Hematopoietic multipotent progenitor cell (in vitro differentiated cells): ENCODE measurements at regions not wholly inside any gene's neighbourhood (a gene's known extent, or its start where the extent isn't known, plus 50 kb on each side); places are given as distances from the start of the nearest gene placed in this dataset.
A peak's percentile ranks its signal among the peaks of the same experiment; 100 is the strongest.
"Not testable (repeated sequence)": the region's sequence is repeated elsewhere in the genome, so short reads cannot be mapped to it uniquely, and the experiment has no call there.

Experiments used
- DNase-seq, 3 donors: peaks; one replicate each; pipeline ENCODE4 v3.0.0-alpha.2; 2011 to 2015; ENCODE audit warnings: low read depth in 2 of 3, low spot score in 2 of 3

DNA sequence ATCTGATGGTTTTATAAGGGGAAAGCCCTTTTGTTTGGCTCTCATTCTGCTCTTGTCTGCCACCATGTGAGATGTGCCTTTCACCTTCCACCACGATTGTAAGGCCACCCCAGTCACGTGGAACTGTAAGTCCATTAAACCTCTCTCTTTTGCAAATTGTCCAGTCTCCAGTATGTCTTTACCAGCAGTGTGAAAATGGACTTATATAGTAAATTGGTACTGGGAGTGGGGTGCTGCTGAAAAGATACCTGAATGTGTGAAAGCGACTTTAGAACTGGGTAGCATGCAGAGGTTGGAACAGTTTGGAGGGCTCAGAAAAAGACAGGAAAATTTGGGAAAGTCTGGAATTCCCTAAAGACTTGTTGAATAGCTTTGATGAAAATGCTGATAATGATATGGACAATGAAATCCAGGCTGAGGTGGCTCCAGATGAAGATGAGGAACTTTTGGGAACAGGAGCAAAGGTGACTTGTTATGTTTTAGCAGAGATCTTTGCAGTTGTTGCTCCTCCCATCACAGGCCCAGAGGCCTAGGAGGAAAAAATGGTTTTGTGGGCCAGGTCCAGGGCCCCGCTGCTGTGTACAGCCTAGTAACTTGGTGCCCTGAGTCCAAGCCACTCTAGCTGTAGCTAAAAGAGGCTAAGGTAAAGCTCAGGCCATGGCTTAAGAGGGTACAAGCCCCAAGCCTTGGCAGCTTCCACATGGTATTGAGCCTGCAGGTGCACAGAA, 275.7 kb upstream of the NPSR1 start:
- no peak for DNase-seq

DNA sequence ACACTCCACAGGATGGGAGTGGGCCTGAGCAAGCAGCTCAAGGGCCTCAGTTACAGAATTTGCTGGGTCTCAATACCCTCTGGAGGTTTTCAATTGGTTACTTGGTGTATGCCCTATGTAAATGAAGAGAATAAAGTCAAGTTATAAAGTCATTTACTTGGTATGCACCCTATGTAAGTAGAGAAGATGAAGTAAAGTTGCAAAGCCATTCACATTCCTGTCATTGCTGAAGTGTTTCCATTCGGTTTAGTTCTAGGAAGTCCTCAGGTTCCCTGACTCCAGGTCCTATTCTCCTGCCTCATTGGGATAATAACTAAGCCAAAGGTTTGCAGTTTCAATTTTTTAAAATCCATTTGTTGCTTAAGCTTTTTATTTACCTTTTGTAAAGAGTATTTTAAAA, 272.6 kb upstream of the NPSR1 start:
- DNase-seq: no peak

DNA sequence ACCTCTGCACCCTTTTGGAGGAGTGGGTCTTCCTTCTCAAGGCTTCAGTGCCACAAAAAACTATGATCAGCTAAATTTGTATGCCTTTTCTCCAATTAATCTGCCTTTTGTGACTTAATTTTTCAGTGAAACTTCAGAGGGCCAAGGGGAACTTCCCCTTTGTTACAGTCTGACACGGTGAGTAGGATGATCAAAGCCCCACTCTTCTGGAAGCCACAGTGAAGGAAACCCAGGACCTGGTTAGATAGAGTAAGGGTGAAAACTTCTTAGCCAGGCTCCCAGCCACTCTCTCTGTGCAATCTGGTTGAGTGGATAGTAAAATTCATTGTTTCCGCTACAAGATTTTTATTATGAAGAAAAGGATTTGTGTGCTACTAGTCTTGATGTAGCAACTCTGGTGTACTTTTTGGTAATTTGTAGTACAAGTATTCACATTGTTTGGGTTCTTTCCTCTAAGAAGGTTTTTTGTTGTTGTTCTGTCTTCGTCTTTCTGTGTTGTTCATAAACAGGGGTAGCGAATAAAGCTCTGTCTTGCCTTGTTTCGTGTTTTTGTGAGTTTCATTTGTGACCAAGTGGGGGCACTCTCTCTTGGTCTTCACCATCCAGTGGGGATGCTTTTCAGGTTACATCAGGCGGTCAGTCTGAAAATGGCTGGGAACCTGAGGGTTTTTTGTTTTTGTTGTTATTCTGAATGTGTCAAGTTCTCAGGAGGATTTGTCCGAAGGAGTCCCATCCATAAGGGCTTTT, 268.5 kb upstream of the NPSR1 start:
- DNase-seq: no peak

DNA sequence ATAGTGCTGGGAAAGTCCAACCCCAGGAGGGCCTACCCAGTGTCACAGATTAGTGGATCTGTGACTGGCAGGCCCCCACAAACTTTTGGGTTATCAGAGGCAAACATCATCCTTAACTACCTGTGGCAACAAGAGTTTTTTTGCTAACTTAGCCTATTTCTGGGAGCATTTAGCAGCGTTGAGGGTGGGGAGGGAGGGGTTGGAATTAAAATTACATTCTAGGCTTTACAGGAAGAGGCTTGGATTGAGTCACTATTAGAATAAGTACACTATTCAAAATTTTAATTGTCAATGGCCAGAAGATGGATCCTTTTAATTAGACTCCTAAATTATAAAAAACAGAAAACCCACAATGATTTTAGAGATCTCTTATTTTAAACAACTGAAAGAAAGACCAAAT, 267.9 kb upstream of the NPSR1 start:
- no peak for DNase-seq

DNA sequence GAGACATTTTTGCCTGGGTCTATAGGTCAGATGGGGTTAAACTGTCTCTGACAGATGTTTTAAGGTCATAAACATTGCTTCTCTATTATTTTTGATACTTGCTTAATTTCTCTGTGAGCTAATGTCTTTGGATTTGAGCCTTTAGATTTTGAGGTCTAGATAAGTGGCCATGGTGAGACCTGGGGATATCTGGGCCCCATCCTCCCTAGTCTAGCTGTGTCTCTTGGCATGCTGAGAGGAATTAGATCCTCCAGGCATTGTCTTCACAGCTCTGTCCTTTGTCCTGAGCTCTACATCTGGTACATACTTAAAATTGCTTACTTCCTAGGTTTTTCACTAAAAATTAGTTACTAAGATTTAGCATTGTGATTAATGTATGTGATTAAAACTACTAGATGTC, 265.0 kb upstream of the NPSR1 start:
- DNase-seq: no peak

DNA sequence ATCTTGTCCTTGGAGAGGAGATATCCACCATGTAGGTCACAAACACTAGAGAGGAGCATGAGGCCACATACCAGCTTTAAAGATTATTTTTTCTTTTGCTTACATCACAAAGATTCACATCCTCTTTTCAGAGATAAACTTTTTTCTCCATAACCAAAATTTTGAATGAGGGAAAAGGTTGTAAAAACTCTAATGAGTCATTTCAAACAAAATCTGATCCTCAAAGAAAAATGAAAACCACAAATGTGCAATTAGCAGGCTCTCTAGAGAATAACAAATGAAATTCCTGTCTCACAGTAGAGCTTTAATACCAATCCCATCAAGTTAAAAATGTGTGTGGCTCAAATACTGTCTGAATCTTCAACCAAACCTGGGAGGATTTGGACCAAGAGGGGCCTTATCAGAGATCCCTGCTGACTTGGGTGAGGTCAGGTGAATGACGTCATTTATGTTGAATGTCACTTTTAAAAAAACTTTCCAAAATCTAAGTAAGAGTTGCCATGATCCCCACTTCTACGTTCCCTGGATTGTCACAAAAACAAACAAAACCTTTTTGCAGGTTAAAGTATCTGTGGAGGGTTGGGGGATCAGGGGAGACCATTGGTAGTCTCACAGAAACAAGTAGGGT, 261.5 kb upstream of the NPSR1 start:
- DNase-seq: no peak

DNA sequence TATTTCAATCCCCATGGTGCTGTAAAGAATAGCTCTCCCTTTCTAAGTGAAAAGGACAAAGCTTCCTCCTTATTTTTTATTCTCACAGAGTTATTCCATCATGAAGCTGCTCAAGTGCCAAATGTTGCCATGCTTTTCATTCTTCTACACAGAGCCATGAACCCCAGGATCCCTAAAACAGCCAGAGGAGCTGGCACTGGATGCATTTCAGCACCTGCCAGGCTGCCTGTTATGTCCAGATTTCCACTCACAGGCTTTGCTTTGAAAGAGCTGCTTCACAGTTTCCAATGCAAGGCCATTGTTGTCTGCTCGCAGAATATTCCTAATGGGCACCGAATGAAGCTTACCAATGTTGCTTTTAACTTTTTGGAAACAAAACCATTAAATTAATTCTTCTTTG, 256.2 kb upstream of the NPSR1 start:
- DNase-seq: no peak

DNA sequence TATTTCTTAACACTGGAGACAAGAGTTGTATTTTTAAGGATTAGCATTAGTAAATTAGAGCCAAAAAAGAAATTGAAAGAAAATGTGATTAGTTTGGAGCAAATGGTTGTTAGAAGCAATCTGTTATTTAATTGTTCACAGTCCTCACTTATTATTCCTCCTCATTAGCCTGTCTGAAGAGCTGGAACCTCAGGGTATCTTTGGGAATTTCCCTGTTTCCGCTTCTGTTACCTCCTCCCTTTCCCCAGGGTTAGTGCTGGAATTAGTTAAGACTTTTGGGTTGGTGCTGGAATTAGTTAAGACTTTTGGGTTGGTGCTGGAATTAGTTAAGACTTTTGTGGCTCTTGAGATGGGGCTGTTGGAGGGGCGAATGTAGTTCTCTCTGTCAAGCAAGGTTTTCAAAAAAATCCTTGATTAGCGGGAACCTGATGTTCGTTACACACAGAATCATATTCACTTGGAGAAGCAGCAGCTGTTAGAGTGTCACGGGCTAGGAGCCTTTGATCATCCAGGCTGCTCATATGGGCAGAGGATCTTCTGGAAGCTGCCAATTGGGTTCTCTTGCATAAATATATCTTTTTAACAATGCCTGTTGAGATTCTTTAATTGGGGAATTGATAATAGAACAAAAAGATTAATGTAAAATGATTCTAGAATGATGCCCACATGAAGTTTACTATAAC, 251.0 kb upstream of the NPSR1 start:
- DNase-seq: no peak

DNA sequence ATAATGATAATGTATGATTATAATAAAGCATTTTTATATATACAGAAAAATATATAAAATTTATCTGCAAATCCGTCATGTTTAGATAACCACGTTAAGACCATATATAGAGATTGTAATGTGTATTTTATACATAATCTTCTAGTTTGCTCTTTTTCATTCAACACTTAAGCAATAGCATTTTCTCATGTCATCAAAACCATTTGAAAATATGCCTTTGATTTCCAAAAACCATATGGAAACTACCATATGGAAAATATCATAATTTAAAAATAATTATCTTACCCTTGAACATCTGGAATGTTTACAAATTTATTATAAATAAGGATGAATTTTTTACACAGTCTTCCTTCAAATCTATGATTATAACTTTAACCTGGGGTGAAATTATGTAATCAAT, 250.4 kb upstream of the NPSR1 start:
- DNase-seq: no peak

DNA sequence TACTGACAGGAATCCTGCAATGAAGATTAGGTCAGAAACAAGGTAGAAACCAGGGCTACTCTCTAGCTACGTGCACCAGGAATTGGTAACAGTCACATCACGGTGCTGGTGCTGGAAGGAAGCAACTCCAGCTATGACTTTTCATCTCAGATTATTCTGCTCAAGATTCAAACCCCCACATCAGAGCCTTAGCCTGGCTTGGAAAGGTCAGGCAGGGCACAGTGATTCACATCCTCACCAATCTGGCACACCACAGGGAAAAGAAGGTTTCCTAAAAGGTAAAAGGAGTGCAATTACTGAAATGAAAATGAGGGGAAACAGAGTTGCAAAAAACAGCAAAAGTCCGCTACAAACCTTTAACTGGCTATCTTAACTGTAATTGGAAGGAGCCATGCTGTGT, 240.2 kb upstream of the NPSR1 start:
- no peak for DNase-seq

DNA sequence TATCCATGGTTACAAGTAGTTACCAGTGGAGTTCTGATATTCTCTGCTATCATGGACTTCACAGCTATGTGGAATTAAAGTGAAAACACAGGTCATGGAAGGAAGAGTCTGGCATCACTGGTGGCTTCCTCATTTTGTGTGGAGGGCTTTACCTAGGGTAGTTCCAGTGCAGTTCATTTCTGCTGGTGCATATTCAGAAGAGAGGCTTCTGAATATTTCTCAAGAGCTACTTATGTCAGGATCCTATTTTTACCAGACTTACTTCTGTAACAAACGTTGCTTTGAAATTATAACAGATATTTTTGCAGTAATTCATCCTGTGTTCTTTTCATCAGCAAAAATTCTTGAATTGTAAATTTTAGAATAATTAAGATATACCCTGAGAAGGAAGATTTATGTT, 236.5 kb upstream of the NPSR1 start:
- no peak for DNase-seq

DNA sequence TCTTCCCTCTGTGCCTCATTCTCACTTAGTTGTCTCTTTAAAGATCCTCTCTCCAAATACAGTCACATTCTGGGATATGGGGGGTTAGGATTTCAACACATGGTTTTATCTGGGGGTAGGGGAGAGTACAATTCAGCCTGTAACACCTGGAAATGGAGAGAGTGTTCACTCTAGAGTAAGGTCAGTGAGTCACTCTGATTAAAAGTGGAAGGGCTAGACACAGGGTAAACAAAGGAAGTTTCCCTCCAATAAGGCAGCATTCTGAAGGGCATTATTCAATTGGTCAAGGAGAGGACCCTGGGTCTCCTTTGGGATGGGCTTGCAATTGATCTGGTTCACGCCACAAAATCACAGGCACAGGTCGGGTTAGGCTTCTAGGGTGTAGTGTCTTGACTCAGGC, 232.8 kb upstream of the NPSR1 start:
- DNase-seq: no peak

DNA sequence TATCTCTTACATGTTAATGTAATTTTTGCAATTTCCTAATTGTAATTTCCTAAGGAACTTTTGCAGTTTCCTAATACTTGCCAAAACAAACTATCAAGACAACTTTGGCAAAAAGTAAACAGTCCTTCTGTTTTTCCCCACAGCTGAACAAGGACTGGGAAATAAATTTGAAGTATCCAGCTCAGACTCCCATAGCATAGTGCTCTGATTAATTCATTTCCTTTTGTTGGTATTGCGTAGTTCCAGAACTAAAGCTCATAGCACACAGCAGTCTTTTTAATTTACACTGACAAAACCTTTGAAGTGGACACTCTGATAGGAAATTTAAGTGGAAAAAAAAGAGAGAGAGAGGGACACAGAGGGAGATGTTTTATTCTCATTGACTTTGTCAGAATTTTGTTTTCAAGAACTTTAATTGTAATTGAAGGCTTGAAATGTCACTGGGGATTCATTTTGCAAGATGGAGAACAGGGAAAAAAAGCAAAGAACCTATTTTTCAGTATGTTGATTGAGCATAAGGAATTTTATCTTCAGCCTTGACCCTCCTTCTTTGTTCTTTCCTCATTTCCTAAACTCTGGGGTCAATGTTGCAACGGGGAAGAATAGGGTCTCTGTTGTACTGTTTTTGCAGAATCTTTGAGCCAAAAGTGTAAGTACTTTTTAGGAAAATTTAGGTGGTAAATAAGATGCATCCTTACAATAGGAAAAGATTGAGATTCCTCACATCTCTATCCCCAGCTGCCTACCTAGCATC, 232.2 kb upstream of the NPSR1 start:
- no peak for DNase-seq

DNA sequence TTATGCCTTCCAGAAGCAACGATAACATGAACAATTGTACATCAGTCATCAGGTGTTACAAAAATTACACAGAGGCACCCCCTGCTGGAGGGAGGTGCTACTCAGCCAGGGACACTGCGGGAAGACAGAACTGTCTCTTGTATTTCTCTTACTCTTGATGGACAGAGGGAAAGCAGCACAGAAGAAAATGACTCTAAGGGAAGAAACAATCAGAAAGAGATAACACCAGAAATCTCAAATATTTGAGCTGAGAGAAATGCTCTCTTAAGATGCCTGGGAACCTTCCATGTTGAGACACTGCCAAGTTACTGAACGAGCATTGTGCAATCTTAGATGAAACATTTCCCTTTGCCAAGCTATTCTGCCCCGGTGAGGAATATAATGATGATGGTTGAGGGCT, 227.6 kb upstream of the NPSR1 start:
- DNase-seq: no peak

DNA sequence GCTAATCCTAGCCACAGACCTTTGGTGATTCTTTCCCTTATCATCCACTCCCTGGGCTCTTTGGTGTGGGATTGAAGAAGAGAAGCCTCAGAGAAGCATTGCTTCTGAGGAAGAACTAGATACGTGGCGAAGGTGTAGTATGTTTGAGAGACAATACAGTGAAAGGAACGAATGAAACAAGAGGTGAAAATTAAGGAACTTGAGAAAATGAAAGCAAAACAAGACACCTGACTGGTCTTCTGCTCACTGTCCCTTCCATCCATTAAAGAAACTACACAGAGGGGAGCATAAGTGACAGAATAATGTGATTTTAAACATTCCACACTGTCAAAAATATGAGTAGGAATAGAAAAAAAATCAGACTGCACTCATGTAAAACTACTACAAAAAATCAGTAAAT, 219.6 kb upstream of the NPSR1 start:
- DNase-seq: peak in 1 of 3 donors; percentile 4

DNA sequence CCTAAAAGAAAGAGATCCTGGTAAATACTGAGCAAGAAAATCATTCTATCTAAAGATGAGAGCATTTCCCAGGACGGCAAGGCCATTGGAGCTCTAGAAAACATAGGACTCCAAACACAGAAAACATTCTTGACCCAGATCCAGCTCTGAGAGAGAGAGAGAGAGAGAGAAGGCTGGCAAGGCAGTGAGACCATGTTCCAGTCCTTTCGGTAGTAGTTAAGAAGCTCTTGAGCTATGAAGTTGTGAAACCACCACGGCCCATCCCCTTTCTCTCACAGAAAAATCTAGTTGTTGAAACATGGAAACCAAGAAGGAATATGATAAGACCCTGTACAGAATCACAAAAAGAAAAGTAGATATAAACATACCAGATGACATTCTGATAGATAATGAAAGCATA, 212.4 kb upstream of the NPSR1 start:
- no peak for DNase-seq

DNA sequence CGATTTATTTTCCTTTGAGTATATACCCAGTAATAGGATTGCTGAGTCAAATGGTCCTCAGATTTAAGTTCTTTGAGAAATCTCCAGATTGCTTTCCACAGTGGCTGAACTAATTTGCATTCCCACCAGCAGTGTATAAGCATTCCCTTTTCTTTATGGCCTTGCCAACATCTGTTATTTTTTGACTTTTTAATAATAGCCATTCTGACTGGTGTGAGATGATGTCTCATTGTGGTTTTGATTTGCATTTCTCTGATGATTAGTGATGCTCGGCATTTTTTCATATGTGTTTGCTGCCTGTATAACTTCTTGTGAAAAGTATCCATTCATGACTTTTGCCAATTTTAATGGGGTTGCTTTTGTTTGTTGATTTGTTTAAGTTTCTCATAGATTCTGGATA, 209.5 kb upstream of the NPSR1 start:
- not testable (repeated sequence) for DNase-seq

DNA sequence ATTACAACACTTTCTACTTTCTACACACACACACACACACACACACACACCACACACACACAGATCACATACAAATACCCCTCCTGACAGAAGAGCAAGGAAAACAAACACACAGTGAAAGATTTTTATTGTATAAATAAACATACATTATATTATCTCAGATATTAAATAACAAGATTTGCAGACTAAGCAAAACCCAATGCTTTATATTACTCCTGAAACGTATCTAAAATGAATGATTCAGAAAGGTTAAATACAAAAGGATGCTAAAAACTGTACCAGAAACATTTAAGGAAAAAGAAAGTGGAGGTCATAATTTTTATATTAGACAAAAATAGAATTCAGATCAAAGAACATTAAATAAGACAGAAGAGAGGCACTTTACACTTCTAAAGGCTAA, 208.3 kb upstream of the NPSR1 start:
- no peak for DNase-seq

DNA sequence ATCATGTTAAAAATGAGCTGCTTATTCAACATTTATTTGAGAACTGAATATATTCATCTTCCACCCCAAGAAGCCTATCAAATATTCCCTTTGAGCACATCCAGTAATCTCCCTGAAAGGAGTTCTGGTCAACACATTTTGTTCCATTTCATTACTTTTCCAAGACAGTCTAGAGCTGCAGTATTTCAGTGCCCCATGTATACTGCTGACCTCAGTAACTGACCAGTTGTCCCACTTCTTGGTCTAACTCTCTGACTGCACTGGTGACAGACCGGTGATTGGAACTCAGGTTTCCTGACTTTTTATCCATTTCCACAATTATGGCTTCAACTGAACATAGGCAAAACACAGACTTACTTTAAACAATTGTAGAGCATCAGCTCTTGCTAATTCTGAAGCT, 206.8 kb upstream of the NPSR1 start:
- DNase-seq: no peak

DNA sequence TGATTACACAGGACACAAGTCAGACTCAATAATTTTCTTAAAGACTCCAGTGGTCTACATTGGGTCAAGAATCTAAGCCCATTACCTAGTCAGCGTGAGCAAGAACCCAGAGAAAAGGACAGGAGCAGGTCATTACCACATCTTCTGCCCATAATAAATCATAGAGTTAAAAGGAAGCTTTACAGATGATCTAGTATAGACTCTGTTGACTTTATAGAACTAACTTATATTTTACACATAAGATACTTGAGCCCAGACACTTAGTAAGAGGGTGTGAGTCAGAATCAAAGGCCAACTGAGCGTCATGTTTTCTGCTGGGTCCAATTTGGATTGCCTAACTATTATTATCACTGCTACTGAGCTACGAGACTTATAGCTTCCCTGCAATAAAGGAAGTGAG, 206.1 kb upstream of the NPSR1 start:
- DNase-seq: no peak

DNA sequence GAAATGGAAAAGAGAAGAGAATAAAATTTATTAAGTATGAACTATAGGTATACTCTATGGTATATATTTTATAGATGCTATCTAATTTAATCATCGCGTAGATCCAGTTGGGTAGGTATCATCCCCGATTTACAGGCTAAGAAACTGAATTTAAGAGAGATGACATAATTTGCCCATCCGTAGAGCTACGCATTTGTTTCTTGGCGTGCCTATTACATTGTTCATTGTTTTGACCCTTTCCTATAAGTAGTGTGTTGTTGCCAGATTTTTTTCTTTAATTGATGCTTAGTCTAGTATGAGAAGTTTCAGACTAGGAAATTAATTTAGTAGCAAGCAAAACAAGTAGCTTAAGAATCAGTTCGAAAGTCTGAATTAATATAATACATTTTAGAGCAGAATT, 205.7 kb upstream of the NPSR1 start:
- no peak for DNase-seq
